GM06990 (cell line): ENCODE measurements at regions not wholly inside any gene's neighbourhood (a gene's known extent, or its start where the extent isn't known, plus 50 kb on each side); places are given as distances from the start of the nearest gene placed in this dataset.

ENCODE experiments used
- DNase-seq: peaks from one replicate; pipeline ENCODE4 v3.0.0-alpha.2; 2011; ENCODE audit not compliant: insufficient read length; ENCODE audit errors: extremely low read depth
- H3K27me3 ChIP-seq: replicated peaks from 2 replicates; pipeline ENCODE4 v1.6.0; 2011; ENCODE audit warnings: low read length; ENCODE audit not compliant: control insufficient read depth, insufficient read depth
- H3K36me3 ChIP-seq: 2 replicates; pipeline ENCODE4 v1.5.1; 2011; ENCODE audit warnings: low read length; ENCODE audit not compliant: control insufficient read depth, insufficient read depth
- H3K4me3 ChIP-seq: replicated peaks from 2 replicates; pipeline ENCODE4 v1.5.1; 2011; ENCODE audit warnings: low read depth, mild to moderate bottlenecking, control low read depth, low read length
- TF ChIP-seq, protein P1 (sequence below): IDR thresholded peaks from 2 replicates; pipeline ENCODE4 v1.5.1; 2011; ENCODE audit warnings: low read length, control low read depth, mild to moderate bottlenecking, inconsistent platforms; ENCODE audit not compliant: insufficient read depth, poor library complexity, severe bottlenecking

DNA sequence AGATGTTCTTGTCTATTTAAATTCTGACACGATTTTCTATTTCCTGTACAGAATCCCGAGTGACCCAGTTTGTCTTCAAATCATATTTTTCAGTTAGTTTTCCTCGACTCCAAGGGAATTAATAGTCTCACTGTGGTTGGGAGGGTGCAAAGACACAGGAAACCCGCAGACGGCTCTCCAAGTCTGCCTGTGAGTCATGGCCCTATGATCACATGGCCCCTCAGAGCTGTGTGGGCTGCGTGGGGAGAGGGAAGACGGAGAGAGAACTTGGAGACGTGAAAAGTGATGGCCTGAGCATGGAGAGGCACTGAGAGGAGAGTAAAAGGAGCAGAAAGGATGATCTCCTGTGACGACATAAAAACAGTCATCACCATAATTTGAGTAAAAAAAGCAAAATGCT is 989.9 kb downstream of the DCDC2C start:
- H3K27me3 ChIP-seq = no peaks in the 10 kb centered on the region
- H3K36me3 ChIP-seq = no peaks in the 10 kb centered on the region
- no peak overlapping the region for H3K4me3 ChIP-seq
- TF ChIP-seq, protein P1, sequence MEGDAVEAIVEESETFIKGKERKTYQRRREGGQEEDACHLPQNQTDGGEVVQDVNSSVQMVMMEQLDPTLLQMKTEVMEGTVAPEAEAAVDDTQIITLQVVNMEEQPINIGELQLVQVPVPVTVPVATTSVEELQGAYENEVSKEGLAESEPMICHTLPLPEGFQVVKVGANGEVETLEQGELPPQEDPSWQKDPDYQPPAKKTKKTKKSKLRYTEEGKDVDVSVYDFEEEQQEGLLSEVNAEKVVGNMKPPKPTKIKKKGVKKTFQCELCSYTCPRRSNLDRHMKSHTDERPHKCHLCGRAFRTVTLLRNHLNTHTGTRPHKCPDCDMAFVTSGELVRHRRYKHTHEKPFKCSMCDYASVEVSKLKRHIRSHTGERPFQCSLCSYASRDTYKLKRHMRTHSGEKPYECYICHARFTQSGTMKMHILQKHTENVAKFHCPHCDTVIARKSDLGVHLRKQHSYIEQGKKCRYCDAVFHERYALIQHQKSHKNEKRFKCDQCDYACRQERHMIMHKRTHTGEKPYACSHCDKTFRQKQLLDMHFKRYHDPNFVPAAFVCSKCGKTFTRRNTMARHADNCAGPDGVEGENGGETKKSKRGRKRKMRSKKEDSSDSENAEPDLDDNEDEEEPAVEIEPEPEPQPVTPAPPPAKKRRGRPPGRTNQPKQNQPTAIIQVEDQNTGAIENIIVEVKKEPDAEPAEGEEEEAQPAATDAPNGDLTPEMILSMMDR = no peak
- no peak for DNase-seq

DNA sequence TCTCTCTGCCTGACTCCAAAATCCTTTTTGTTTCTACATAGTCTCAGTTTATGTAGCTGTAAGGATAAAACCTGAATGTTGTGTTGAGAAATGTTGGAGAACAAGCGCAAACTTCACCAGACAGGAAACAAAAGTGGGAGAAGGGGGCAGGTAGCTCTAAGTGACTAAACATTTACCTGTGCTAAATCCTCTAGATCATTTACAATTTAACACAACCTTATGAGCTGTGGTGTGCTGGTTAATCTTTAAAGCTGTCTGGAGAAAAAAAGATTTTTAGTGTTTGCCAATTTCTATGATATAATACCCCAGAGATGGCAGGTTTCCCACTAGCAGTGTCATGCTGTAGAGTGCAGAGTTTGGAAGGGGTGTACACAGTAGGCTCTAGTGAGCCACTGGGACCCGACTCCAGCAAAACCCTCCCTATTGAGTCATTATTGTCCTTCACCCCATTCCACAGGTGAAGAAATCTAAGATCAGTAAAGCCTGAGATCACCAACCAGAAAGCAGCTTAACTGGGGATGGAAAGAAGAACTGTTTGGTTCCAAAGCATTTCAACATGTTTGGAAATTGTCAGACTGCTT is 992.0 kb downstream of the DCDC2C start:
- TF ChIP-seq, protein P1 = no peak
- no peak overlapping the region for H3K4me3 ChIP-seq
- no peaks in the 10 kb centered on the region for H3K27me3 ChIP-seq
- no peak for DNase-seq
- no peaks in the 10 kb centered on the region for H3K36me3 ChIP-seq

DNA sequence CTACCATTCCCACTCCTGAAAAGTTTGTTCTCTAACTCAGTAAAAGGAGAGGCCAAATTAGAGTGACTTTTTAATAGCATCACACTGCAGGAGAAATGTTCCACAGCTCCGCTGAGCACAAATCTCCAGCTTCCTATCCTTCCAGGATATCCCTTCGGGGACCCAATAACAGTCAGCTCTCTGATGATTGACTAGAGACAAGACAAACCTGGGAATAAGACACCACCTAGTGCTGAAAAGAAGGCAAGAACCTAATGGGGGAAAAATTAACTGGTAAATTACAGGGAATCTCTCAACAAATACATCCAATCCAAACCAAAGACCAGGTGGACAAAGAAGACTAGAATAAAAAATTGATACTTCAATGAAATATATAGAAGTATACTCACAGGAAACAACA is 977.1 kb upstream of the SOX11 start:
- TF ChIP-seq, protein P1 = no peak

DNA sequence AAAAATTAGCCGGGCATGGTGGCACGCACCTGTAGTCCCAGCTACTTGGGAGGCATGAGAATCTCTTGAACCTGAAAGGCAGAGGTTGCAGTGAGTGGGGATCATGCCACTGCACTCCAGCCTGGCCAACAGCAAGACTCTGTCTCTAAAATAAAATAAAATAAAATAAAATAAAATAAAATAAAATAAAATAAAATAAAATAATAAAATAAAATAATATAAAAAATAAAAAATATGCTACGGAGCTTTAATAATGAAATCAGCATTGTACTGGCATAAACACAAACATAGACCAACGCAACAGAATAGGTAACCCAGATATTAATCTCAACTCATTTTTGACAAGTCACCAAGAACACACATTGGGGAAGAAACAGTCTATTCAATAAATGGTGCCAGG is 973.4 kb upstream of the SOX11 start:
- no peak overlapping the region for H3K4me3 ChIP-seq
- no peaks in the 10 kb centered on the region for H3K27me3 ChIP-seq
- DNase-seq = no peak

More for the DNA sequence above, 977.1 kb upstream of the SOX11 start:
- DNase-seq = no peak
- Histone ChIP-seq H3K27me3 (no peaks in the 10 kb centered on the region), H3K4me3 (no peak overlapping the region), H3K36me3 (no peaks in the 10 kb centered on the region)

DNA sequence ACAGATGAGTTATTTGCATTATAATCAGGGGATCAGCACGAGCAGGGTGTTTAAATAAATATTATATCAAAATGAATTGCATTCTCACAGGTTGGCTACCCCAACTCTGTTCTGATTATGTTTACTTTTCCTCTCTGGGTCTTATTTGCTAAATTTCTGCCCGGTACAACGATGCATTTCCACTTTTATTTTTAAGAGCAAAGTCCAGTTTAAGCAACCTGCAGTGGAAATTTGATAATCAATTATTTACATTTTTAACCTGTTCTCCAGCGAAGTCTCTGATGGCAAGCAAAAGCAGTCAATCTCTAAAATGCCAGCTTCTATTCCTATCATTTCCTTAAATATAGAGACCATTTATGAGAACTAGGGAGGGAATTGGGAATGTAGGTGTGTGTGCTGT is 966.6 kb upstream of the SOX11 start:
- Histone ChIP-seq H3K36me3 (no peaks in the 10 kb centered on the region), H3K4me3 (no peak overlapping the region), H3K27me3 (no peaks in the 10 kb centered on the region)
- TF ChIP-seq, protein P1 = no peak
- no peak for DNase-seq

More for the DNA sequence above, 973.4 kb upstream of the SOX11 start:
- TF ChIP-seq, protein P1 = no peak
- H3K36me3 ChIP-seq = no peaks in the 10 kb centered on the region

DNA sequence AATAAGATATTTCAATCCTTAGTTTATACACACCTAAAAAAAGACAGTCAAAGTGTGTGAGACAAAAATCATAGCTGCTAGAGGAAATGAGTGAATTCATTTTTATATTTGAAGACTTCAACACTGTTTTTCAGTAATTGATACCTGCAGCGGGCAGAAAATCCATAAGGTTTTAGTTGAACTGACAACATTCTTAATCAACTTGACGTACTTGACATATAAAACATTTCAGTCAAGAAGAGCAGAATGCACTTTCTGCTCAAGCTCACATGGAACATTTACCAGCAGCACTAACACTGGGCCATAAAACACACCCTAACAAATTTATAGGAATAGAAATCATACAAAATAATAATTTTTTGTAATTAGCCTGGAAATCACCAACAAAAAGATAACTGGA is 959.6 kb upstream of the SOX11 start:
- no peak for DNase-seq
- TF ChIP-seq, protein P1 = no peak
- Histone ChIP-seq H3K36me3 (no peaks in the 10 kb centered on the region), H3K27me3 (no peaks in the 10 kb centered on the region), H3K4me3 (no peak overlapping the region)
